GM19467 (cell line): ENCODE measurements at regions not wholly inside any gene's neighbourhood (a gene's known extent, or its start where the extent isn't known, plus 50 kb on each side); places are given as distances from the start of the nearest gene placed in this dataset.
"Not testable (repeated sequence)": the region's sequence is repeated elsewhere in the genome, so short reads cannot be mapped to it uniquely, and the experiment has no call there.

ENCODE experiments used
- ATAC-seq: cut with Tn5 transposase; IDR thresholded peaks from one replicate; pipeline ENCODE4 v1.9.1; 2021; ENCODE audit warnings: mild to moderate bottlenecking, moderate library complexity; ENCODE audit not compliant: unreplicated experiment

DNA sequence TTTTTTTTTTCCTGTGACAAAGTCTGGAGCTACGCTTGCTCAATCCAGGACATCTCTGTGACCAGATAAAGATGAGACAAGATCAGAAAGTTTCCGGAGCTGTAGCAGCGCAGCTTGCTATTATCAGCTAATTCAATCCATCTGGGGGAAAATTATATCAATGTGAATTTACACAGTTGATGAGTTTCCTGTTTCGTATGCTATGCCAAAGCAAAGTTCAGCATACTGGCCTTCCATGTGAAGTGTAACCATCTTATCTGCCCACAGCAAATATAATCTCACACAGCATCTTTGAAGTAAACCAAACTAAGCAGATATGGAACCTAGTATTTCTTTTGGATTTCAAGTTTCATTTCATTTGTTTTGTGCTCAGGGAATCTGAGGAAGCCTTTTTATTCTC is 1767.7 kb downstream of the EFNA5 start:
- no peak for ATAC-seq

DNA sequence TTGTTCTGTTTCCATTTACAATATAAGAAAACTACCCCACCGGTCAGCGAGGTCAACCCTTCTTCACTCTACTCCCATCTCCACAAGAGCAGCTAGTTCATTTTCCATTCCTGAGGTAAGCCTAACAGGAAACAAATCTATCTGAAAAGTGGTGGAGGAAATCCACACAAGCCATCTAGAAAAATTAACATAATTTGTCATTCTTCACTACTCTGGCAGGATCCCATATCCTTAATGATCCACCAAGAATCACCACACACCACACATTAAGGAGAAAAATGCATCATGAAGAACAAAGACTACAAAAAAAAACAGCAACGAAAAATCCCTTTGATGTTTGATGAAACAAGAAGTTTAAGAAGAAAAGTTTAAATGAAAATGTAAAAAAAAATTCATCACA is 1771.0 kb downstream of the EFNA5 start:
- no peak for ATAC-seq

DNA sequence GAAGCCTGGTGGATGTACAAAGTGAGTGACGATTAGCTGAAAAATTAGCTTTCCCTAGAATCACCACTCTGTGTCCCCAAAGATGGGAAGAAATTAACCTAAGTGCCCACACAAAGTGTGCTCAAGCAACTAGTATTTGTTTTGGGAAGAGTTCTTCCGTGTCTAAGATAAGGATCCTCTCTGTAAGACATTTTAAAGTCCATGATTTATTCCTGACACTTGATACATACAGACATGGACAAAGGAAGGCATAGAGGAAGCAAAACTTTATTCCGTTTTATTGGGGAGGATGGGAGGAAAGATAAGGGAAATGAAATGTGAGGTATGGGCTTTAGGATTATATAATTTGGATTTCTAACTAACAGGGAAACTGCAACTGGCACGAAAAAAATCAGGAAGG is 1772.6 kb downstream of the EFNA5 start:
- no peak for ATAC-seq

DNA sequence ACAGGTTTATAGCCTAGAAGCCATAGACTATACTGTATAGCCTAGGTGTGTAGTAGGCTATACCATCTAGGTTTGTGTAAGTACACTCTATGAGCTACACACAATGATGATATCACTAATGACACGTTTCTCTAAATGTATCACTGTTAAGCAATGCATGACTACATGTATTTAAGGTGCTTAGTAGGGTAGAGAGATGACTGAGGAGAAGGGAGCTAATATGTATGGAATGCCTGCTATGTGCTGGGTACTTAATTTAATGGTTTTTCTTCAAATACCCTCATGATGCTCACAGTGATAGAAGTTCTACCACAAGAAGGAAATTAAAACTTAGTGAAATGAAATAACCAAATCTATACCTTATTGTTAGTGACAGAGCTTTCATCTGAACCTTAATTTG is 1785.5 kb downstream of the EFNA5 start:
- no peak for ATAC-seq

DNA sequence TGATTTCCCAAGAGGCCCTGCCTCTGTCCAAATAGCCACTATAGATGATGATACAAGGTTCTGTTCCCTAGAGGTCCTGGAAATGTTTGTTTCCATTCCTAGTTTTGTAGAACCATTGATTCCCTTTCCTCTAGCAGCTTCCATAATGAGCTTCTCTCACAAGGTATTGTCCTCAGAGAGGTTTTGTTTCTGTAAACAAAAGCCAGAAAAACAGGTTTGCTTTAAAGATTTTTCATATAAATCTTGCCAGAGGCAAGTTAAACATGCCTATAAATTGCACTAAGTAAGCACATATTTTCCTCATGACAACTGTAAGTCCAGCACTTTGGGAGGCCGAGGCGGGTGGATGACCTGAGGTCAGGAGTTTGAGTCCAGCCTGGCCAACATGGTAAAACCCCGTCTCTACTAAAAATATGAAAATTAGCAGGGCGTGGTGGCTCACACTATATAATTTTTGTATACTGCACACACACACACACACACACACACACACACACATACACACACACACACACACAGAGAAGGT is 1787.7 kb downstream of the EFNA5 start:
- ATAC-seq, result no peak

DNA sequence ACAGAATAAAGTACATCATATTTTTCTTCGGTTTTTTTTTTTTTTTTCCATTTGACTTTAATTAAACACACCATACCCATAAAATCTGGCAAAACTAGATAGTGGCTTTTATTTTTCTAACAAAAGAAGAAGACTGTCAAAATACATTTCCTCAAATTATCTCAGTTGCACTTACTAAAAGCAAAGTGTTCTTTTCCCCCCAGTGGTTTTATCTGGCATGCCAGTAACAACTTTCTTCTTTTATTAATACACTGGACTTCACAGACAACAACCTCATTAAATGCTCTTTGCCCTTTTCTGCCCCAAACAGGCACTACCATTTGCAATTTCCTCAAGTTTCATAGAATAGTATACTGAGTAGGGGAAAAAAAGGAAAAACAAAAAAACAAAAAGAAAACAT is 1792.3 kb downstream of the EFNA5 start:
- no peak for ATAC-seq

DNA sequence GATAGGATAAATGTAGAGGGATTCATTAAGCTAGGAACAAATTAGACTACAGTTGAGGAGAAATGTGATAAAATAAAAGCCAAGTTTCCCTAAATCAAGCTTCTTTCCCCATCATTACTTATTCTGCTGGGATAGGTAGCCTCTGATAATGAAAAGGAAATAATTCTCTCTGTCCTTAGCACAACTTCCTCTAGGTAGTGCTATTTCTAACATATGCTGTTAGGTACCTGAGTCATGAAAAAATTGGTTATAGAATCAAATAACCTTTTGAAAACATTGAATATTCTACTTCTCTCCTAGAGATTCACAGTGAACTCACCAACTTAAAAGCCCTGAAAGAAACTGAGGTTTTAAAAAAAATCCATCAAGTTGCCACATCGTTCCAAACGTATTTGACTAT is 1793.1 kb downstream of the EFNA5 start:
- no peak for ATAC-seq

DNA sequence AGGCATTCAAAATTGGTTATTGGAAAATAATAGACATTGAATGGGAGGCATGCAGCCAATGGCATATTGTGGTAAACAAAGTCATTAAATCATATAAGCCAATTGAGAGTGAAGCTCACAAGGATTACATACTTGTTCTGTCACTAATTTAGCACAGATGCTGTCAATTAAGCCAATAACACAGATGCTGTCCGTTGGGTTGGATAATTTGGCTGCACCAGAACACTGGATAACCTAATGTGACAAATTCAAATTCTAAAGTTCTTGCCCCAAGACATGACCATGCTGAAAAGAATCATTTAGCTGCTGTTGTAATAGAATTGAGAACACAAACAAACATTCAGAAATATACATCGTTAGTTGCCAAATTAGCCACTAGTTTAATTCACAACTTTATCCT is 1796.4 kb downstream of the EFNA5 start:
- ATAC-seq, result no peak

DNA sequence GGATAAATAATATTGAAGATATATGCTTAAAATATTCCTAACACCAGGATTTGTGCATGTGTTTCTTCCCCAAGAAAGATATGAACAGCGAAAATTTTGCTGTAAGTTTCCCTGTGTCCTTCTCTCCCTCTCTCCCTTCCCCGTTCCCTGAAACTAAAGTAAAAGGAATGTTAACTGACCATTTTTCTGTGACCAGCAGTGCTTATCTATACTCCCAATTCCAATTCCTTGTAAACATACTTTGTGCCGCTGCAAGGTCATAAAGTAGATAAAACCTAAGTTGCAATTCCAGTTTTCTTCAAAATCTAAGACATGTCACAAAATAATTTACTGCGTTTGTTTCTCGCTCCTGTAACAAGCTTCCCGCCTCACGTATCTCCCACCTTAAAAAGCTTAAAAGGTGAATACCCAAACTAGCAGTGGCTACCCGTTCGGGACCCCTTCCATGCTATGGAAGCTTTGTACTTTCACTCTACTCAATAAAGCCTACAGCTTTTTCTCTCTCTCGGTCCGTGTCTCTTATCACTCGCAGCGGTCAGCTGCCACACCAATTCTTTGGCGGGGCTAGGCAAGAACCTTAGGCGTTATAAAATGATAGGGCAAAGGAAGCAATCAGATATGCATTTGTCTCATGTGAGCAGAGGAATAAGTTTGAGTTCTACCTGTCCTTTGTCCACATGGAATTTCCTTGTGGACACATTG is 1798.0 kb downstream of the EFNA5 start:
- no peak for ATAC-seq

DNA sequence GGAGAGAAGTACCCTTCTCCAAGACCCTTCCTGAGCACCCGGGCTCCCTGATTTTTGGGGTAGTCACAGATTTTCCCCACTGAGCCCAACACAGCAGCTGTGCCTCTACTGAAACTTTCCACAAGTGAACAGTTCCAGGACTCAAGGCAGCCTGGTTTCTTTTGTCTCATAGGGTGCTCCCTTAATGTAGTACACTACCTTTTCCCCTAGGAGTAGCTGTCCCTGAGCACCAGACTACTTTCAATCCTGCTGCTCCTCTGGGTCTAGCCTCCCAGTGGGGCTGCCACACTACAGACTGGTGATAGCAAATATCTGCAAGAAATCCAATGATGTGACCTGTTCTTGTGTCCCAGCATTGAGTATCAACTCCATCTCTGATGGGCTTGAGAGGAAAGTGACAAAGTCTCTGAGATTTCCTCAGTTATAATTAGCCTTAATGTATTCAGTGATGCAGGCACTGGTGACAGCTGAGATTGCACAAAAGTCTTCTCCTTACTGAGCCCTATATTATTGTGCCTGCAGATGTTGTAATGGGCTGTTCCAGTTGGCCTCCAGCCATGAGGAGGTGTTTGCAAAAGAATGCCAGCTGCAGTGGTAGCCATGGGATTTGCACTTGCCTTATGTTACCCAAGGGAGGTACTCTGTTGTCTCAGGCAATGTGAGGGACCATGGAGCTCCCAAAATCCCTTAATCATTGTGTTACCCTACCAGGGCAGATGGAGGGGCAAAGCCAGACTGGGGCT is 1802.5 kb downstream of the EFNA5 start:
- ATAC-seq, result no peak

DNA sequence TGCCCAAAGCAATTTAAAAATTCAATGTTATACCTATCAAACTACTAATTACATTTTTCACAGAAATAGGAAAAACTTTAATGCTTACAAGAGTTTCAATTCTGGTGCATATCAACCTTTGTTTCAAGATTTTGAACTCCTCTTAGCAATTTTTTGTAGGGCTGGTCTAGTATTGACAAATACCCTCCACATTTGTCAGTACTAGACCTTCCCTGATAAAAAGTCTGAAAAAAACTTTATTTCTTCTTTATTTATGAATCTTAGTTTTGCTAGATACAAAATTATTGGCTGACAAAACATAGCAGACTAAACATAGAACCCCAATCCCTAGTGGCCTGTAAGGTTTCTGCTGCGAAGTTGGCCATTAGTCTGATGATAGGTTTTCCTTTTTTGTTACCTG is 1804.9 kb downstream of the EFNA5 start:
- no peak for ATAC-seq

DNA sequence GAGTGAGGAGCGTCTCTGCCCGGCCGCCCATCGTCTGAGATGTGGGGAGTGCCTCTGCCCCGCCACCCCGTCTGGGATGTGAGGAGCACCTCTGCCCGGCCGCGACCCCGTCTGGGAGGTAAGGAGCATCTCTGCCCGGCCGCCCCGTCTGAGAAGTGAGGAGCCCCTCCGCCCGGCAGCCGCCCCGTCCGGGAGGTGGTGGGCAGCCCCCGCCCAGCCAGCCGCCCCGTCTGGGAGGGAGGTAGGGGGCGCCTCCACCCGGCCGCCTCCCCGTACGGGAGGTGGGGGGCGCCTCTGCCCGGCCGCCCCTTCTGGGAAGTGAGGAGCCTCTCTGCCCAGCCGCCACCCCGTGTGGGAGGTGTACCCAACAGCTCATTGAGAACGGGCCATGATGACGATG is 1811.4 kb downstream of the EFNA5 start:
- not testable (repeated sequence) for ATAC-seq

DNA sequence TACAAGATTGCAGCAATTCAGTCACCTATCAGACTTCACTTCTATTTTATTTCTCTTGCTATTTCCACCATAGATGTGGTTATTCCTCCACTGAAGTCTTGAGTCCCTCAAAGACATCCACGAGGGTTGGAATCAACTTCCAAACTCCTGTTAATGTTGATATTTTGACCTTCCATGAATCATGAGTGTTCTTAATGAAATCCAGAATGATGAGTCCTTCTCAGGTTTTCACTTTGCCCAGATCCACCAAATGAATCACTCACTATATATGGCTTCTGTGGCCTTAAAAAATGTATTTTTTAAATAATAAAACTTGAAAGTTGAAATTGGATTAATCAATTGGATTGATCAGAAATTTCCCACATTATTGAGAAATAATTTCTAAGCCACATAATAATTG is 1821.0 kb downstream of the EFNA5 start:
- no peak for ATAC-seq

DNA sequence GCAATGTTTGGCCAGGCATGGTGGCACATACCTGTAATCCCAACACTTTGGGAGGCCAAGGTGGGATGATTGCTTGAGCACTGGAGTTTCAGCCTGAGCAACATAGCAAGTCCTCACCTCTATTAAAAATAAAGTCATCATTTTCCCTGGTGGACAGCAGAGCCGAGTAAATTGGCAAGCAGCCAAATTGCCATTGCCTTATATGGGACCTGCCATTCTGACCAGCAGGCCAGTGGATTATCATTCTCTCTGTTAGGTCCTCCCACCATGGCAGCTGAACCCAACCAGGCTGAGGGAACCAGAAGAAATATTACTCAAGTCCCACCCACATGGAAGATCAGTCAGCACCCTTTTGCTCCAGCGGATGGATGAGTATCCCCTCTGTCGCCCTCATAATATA is 1829.9 kb downstream of the EFNA5 start:
- no peak for ATAC-seq

DNA sequence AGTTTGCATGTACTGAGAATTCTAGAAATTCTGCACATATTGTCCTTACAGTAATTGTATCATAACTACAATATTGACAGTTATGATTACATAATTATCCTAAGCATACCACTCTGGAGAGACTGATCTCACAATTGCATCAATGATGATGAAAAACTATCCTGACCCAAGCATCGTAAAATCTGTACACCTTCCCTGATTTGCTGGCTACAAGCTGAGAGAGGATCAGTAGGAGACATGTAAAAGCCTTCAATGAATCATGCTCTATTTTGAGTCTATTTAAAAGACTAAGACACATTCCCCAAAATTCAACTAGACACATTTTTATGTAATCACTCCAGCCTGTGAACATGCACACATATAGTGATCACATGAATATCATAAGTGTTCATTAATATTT is 1833.8 kb downstream of the EFNA5 start:
- ATAC-seq, result no peak

DNA sequence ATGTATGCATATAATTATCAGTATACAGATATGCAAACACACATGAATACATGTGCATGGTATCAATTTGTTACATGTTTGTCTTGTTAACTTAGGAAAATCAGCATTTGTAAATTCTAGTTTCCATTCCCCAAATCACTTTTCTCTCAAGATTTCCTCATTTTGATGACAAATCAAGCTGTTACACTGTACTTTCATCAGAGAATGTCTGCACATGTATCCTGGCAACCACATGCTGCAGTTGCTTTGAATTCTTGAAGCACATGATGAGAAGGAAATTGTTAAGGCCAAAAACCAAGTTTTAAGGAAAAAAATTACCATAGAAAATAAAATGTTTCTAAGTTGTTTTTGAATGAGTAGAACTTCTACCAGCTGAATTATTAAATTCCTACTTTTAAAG is 1834.5 kb downstream of the EFNA5 start:
- ATAC-seq, result no peak

DNA sequence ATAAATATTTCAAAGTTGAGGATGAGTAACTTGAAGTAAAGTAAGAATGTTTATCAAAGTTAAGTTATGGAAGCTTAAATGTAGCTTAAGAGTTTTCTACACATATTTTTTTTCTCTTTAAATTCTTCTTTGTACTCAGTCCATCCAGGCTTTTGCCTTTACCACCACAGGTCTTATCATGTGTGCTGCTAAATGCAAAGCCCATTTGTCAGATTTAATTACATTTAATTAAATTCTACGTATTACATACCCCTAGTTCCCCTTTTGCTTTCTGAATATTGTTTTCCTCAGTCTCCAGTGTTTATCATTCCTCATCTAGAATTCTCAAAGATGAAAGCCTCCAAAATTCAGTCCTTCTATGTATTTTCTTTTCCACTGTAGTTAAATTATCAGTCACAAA is 1841.9 kb downstream of the EFNA5 start:
- ATAC-seq, result no peak

DNA sequence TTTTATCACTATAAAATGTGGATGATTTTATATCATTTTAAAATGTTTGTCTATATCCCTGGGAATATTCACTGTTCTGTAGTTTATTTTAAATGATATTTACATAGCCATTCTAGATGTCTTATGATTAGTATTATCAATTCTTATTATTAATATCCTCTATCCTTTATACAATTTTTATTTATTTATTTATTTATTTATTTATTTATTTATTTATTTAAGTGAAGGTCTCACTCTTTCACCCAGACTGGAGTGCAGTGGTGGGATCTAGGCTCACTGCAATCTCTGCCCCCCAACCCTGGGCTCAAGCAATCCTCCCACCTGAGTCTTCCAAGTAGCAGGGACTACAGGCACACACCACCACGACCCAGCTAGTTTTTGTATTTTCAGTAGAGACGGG is 1848.9 kb downstream of the EFNA5 start:
- no peak for ATAC-seq

DNA sequence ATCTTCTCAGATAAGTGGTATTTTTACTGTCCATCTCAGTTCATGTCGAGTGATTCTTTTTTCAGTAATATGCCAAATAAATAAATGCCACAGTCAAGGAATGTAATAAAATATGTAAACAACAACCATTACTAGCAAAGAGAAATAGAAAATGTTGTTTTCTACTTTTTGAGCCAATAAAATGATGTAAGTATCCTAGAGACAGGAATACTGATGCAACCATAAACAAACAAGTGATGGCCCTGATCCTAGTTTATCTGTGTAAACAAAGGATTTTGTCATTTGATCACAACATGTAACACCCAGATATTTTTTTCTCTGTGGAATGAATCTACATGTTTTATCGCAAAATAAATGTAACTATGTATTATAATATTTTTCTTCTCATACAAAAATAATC is 1852.8 kb downstream of the EFNA5 start:
- ATAC-seq, result no peak

DNA sequence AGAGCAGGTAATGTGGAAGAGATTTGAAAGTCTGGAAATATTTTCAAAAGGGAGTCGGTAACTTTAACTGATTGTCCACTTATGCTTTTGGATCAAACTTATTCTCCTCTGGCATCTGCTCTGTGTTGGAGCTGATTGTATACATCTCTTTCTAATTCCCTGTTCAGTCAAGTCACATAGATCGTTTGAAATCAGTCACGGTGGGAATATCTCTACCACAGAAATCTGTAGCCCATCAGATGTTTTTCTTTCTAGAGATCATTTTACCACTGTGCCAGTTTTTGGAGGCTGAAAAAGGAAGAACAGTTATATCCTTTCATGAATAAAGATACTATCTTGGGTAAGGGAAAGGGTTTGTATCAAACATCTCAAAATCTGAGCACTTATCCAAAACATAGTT is 1853.3 kb downstream of the EFNA5 start:
- no peak for ATAC-seq

DNA sequence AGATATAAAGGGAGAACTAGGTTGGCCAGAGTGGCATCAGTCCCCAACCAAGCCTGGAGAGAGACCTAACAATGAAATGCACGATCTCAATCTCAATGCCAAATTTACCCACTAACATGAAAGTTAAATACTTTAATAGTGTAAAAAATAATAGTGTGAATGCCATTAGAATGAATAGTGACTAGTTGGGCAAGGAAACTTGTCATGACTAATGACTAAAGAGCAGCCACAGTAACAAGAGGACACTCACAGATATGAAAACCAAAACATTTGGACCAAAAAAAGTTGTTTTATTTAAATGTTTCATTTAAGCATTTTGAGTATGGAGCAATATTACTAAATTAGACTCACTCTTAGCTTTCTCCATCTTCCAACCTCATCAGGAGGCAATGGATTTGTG is 1853.8 kb downstream of the EFNA5 start:
- ATAC-seq, result no peak

DNA sequence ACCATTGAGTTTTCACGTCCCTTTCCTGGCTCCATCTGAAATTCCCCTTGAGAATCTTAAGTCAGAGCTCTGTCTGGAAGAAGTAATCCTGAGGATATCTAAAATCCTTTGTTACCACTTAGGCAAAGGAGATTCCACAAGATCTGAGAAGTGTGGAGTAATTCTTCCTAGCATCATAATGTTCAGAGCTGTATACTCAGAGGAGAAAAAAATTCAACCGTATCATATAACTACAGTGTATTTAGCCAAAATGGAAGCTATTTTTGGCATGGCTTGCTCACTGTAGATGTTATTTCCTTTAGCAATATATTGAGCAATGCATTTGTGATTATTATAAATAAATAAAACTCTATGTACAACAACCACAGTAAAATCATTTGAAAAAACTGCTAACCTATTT is 1858.4 kb downstream of the EFNA5 start:
- ATAC-seq, result no peak

DNA sequence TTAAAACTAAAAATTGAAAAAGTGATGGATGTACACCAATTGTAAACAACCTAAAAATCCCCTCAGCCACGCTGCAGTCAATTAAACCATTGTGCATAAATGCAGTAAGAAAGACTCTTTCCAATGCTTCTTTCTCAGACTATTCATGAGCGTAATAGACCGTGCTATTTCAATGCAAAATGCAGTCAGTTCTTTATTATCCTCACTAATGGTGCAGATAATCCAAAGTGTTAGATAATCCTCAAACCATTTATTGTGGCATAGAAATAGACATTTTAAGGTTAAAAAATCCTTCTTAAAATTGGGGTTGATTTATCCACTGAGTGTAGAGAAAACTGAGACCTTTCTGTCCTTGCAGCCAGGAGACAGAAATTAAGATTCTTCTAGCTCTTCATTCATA is 1862.8 kb downstream of the EFNA5 start:
- no peak for ATAC-seq
